ENCODE measurements at regions not wholly inside any gene's neighbourhood (a gene's known extent, or its start where the extent isn't known, plus 50 kb on each side); places are given as distances from the start of the nearest gene placed in this dataset.

GRCh38 chr15:94934440-94934839 is 703.1 kb downstream of the MCTP2 start:
- no peak for TF ChIP-seq CTCF (IDR thresholded peaks at IDR 0.05; ENCODE audit: low read length)
- TF ChIP-seq EZH2phosphoT487 (IDR thresholded peaks at IDR 0.05; ENCODE audit: low read length): no peak

Measured in MM.1S (cell line).